Suprapubic skin (tissue), 3 donors: ENCODE measurements at regions not wholly inside any gene's neighbourhood (a gene's known extent, or its start where the extent isn't known, plus 50 kb on each side); places are given as distances from the start of the nearest gene placed in this dataset.

Experiments used
- POLR2AphosphoS5 ChIP-seq, 3 donors: sonication (generic); formaldehyde crosslinking; IDR thresholded peaks; one replicate each; pipeline ENCODE4 v1.6.1; 2017; ENCODE audit warnings: antibody characterized with exemption in 3 of 3
- TF ChIP-seq, protein P1 (sequence below), 2 donors: fragments of 200-600 bp in 1 of 2; fragments of 450-650 bp in 1 of 2; sonication (generic) in 1 of 2; IDR thresholded peaks; one replicate each; pipeline ENCODE4 v1.5.1; 2016 to 2019; ENCODE audit warnings: antibody characterized with exemption in 2 of 2, mild to moderate bottlenecking in 1 of 2, moderate library complexity in 1 of 2

DNA sequence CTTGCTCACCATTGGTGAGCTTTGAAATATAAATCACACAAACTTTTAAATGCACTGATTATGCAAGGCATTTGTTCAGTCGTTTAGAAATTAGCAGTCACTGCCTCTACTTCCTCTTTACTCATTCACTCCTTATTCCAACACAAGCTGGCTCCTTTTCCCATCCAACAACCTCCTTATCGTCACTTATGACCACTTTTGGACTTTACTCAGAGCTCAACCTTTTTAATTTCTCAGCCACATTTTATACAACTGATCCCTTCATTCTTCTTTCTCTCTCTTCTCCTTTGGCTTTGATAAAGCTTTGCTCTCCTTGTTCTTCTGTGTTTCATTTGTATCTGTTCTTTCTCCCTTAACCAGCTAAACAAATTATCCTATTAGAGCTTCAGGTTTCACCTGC is 126.4 kb upstream of the PLEKHA5 start:
- TF ChIP-seq, protein P1, sequence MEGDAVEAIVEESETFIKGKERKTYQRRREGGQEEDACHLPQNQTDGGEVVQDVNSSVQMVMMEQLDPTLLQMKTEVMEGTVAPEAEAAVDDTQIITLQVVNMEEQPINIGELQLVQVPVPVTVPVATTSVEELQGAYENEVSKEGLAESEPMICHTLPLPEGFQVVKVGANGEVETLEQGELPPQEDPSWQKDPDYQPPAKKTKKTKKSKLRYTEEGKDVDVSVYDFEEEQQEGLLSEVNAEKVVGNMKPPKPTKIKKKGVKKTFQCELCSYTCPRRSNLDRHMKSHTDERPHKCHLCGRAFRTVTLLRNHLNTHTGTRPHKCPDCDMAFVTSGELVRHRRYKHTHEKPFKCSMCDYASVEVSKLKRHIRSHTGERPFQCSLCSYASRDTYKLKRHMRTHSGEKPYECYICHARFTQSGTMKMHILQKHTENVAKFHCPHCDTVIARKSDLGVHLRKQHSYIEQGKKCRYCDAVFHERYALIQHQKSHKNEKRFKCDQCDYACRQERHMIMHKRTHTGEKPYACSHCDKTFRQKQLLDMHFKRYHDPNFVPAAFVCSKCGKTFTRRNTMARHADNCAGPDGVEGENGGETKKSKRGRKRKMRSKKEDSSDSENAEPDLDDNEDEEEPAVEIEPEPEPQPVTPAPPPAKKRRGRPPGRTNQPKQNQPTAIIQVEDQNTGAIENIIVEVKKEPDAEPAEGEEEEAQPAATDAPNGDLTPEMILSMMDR (IDR thresholded peaks at IDR 0.05), result no peak
- TF ChIP-seq POLR2AphosphoS5 (IDR thresholded peaks at IDR 0.05), result no peak
